ENCODE measurements at regions not wholly inside any gene's neighbourhood (a gene's known extent, or its start where the extent isn't known, plus 50 kb on each side); places are given as distances from the start of the nearest gene placed in this dataset.
"Not testable (repeated sequence)": the region's sequence is repeated elsewhere in the genome, so short reads cannot be mapped to it uniquely, and the experiment has no call there.

GRCh38 chr2:212875950-212876349, 275.5 kb downstream of the IKZF2 start:
- TF ChIP-seq CTCF (conservative IDR thresholded peaks at IDR 0.05; ENCODE audit: low read depth, low read length); EZH2 (IDR thresholded peaks at IDR 0.05; ENCODE audit: borderline replicate concordance, low read depth, low read length, poor library complexity, severe bottlenecking): not testable (repeated sequence)

Data from A673 (cell line).